ENCODE measurements at regions not wholly inside any gene's neighbourhood (a gene's known extent, or its start where the extent isn't known, plus 50 kb on each side); places are given as distances from the start of the nearest gene placed in this dataset.
"Not testable (repeated sequence)": the region's sequence is repeated elsewhere in the genome, so short reads cannot be mapped to it uniquely, and the experiment has no call there.

GRCh38 chr1:229006121-229006870 lies 264.6 kb upstream of the RAB4A start:
- WGBS, 2 donors, result 72 to 83% methylated on average over 12 of the region's 12 CpGs
- peak in 1 of 2 donors; percentile 66 for DNase-seq (ENCODE audit: low spot score in 2 of 2)
- TF ChIP-seq POLR2A (IDR thresholded peaks at IDR 0.05), result no peak
- TF ChIP-seq CTCF (IDR thresholded peaks at IDR 0.05), result no peak
- no peak overlapping the region for H3K4me3 ChIP-seq (ENCODE audit: low read depth, poor library complexity, severe bottlenecking)
- intact Hi-C loops (cut with DNase I; ENCODE audit: low total_unique reads), result no loop called here

GRCh38 chr1:229007167-229007566 lies 263.7 kb upstream of the RAB4A start:
- intact Hi-C loops (cut with DNase I; ENCODE audit: low total_unique reads), result no loop called here
- H3K4me3 ChIP-seq (ENCODE audit: low read depth, poor library complexity, severe bottlenecking), result no peak overlapping the region
- WGBS, 2 donors, result 94 to 95% methylated on average over 7 of the region's 7 CpGs
- peak in 1 of 2 donors; percentile 46 for DNase-seq (ENCODE audit: low spot score in 2 of 2)
- TF ChIP-seq CTCF (IDR thresholded peaks at IDR 0.05), result no peak
- TF ChIP-seq POLR2A (IDR thresholded peaks at IDR 0.05), result no peak

- no peak overlapping the region for H3K4me3 ChIP-seq (ENCODE audit: low read depth, poor library complexity, severe bottlenecking)
- intact Hi-C loops (cut with DNase I; ENCODE audit: low total_unique reads), result no loop called here
- TF ChIP-seq CTCF (IDR thresholded peaks at IDR 0.05) (no peak), POLR2A (IDR thresholded peaks at IDR 0.05) (no peak)
- 95 to 96% methylated on average over 9 of the region's 9 CpGs for WGBS, 2 donors
- DNase-seq (ENCODE audit: low spot score in 2 of 2), result peak in 1 of 2 donors; percentile 37
These were observed 263.2 kb upstream of the RAB4A start for GRCh38 chr1:229007701-229008100.

- intact Hi-C loops (cut with DNase I; ENCODE audit: low total_unique reads); H3K4me3 ChIP-seq (ENCODE audit: low read depth, poor library complexity, severe bottlenecking): not testable (repeated sequence)
- 81 to 84% methylated on average over 5 of the region's 5 CpGs for WGBS, 2 donors
- DNase-seq (ENCODE audit: low spot score in 2 of 2), result peak in 1 of 2 donors; percentile 71
These were observed 262.6 kb upstream of the RAB4A start for GRCh38 chr1:229008347-229008746.

- 94% methylated on average over 2 of the region's 2 CpGs for WGBS, 2 donors
- DNase-seq (ENCODE audit: low spot score in 2 of 2), result no peak
- H3K4me3 ChIP-seq (ENCODE audit: low read depth, poor library complexity, severe bottlenecking), result no peak overlapping the region
- intact Hi-C loops (cut with DNase I; ENCODE audit: low total_unique reads), result no loop called here
- TF ChIP-seq CTCF (IDR thresholded peaks at IDR 0.05) (no peak), POLR2A (IDR thresholded peaks at IDR 0.05) (no peak)
These were observed 259.9 kb upstream of the RAB4A start for GRCh38 chr1:229011022-229011421.

- intact Hi-C loops (cut with DNase I; ENCODE audit: low total_unique reads), result no loop called here
- TF ChIP-seq CTCF (IDR thresholded peaks at IDR 0.05) (no peak), POLR2A (IDR thresholded peaks at IDR 0.05) (no peak)
- WGBS, 2 donors, result 75 to 82% methylated on average over 2 of the region's 2 CpGs
- DNase-seq (ENCODE audit: low spot score in 2 of 2), result no peak
- no peak overlapping the region for H3K4me3 ChIP-seq (ENCODE audit: low read depth, poor library complexity, severe bottlenecking)
These were observed 258.1 kb upstream of the RAB4A start for GRCh38 chr1:229012823-229013222.
